ENCODE measurements at regions not wholly inside any gene's neighbourhood (a gene's known extent, or its start where the extent isn't known, plus 50 kb on each side); places are given as distances from the start of the nearest gene placed in this dataset.

DNA sequence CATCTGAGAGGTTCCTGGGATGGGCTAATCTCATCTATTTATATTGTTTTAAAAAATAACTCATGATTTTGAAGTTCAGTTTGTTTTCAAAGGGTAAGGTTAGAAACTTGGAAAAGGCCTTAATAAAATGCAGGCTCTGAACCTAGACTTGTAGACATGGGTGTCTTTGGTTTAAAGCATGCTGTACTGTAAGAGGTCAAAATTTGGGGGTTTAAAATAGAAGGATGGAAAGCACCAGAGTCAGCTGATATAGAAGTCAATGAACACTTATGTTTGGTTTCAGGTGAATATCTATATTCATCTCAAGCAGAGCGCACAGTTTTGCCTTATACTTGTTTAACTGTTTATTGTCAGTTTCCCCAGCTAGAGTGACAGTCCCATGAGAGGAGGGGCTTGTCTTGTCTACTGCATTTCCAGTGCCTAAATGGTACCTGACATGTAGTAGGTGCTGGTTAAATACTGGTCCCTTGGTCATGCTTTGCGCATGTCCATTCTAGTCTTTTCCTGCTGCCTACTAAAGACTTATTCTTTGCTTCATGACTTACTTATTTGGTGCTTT lies 112.3 kb upstream of the DTNBP1 start:
- no peaks in the 10 kb centered on the region for H3K9me3 ChIP-seq (ENCODE audit: control insufficient read depth, low read depth, low read length)
- DNase-seq, result no peak
- no CpG with 5 or more reads among the region's 2 CpGs for WGBS (ENCODE audit: insufficient coverage, low lambda C conversion rate)
- peaks cover 3% of the 10 kb centered on the region for H3K4me1 ChIP-seq (ENCODE audit: control insufficient read depth, insufficient read depth, low read length)
- no peak overlapping the region for H3K4me3 ChIP-seq (ENCODE audit: low read length)
- H3K36me3 ChIP-seq (ENCODE audit: control insufficient read depth, insufficient read depth, low read length), result no peaks in the 10 kb centered on the region
- H3K27ac ChIP-seq (ENCODE audit: low read length), result no peak overlapping the region
- no peaks in the 10 kb centered on the region for H3K27me3 ChIP-seq (ENCODE audit: control insufficient read depth, insufficient read depth, low read length)

GRCh38 chr6:15773806-15774410 lies 111.1 kb upstream of the DTNBP1 start:
- H3K27ac ChIP-seq (ENCODE audit: low read length), result no peak overlapping the region
- DNase-seq, result no peak
- no peaks in the 10 kb centered on the region for H3K9me3 ChIP-seq (ENCODE audit: control insufficient read depth, low read depth, low read length)
- no peaks in the 10 kb centered on the region for H3K27me3 ChIP-seq (ENCODE audit: control insufficient read depth, insufficient read depth, low read length)
- peaks cover 3% of the 10 kb centered on the region for H3K4me1 ChIP-seq (ENCODE audit: control insufficient read depth, insufficient read depth, low read length)
- H3K36me3 ChIP-seq (ENCODE audit: control insufficient read depth, insufficient read depth, low read length), result no peaks in the 10 kb centered on the region
- WGBS (ENCODE audit: insufficient coverage, low lambda C conversion rate), result 100% methylated on average over 1 of the region's 3 CpGs
- no peak overlapping the region for H3K4me3 ChIP-seq (ENCODE audit: low read length)

DNA sequence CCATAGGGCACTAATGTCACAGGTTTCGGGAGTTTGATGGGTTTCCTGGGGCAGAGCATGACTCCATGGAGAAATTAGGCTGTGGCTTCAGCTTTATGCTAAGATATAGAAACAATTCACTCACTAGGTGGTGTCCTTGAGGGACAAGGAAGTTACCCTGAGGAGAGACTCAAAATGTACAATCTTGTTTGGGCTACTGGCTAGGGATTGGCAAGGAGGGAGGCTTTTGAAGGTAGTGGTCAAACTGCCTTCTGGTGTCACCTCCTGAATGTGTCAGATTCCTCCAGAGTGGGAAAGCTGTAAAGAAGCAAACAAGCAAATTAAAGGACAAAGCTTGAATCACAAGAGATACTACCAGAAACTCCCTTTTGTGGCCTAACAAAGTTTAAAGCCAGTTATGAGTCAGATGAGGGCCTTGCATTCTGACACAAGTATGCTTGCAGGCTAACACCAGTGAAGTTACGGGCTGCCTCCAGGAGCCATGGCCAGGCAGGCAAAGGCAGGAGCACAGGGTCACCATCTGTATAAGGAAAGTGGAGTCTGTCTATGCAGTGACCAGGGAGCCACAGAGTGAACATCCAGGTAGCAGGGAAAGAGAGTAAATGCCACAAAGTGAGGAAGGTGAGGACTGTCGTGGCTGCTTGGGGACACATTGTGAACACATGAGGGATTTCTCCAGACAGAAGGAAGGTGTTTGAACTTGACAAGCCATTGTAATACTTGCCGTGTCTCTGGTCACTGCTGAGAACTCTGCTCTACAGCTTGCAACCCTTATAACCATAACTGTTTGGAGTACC lies 107.7 kb upstream of the DTNBP1 start:
- no peak overlapping the region for H3K4me3 ChIP-seq (ENCODE audit: low read length)
- WGBS (ENCODE audit: insufficient coverage, low lambda C conversion rate), result no CpG with 5 or more reads among the region's 4 CpGs
- peak in 1 of 2 donors; percentile 47 for DNase-seq
- peaks cover 3% of the 10 kb centered on the region for H3K4me1 ChIP-seq (ENCODE audit: control insufficient read depth, insufficient read depth, low read length)
- no peaks in the 10 kb centered on the region for H3K27me3 ChIP-seq (ENCODE audit: control insufficient read depth, insufficient read depth, low read length)
- no peaks in the 10 kb centered on the region for H3K36me3 ChIP-seq (ENCODE audit: control insufficient read depth, insufficient read depth, low read length)
- H3K27ac ChIP-seq (ENCODE audit: low read length), result no peak overlapping the region
- H3K9me3 ChIP-seq (ENCODE audit: control insufficient read depth, low read depth, low read length), result no peaks in the 10 kb centered on the region

GRCh38 chr6:15769511-15770018 lies 106.7 kb upstream of the DTNBP1 start:
- no CpG with 5 or more reads among the region's 5 CpGs for WGBS (ENCODE audit: insufficient coverage, low lambda C conversion rate)
- no peak overlapping the region for H3K27ac ChIP-seq (ENCODE audit: low read length)
- H3K27me3 ChIP-seq (ENCODE audit: control insufficient read depth, insufficient read depth, low read length), result no peaks in the 10 kb centered on the region
- DNase-seq, result no peak
- peaks cover 10% of the 10 kb centered on the region for H3K4me1 ChIP-seq (ENCODE audit: control insufficient read depth, insufficient read depth, low read length)
- no peaks in the 10 kb centered on the region for H3K36me3 ChIP-seq (ENCODE audit: control insufficient read depth, insufficient read depth, low read length)
- H3K4me3 ChIP-seq (ENCODE audit: low read length), result no peak overlapping the region
- H3K9me3 ChIP-seq (ENCODE audit: control insufficient read depth, low read depth, low read length), result no peaks in the 10 kb centered on the region

DNA sequence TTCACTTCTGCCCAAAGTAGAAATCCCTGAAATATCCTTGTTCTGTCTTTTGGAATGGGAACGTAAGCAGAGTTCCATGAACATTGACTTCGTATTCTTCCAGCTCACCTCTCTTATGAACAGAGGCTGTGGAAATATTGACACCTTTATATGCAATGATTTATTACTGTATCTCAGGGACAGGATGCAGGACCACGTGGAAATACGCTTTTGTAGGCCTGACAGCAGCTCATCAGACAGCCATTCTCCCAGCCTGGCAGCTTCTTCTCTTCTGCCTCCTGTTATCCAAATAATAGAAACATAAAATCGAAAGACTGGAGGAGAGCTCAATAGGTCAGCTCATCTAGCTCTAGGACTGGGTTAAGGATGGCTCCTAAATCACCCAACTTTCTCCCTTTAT lies 106.2 kb upstream of the DTNBP1 start:
- Histone ChIP-seq H3K36me3 (ENCODE audit: control insufficient read depth, insufficient read depth, low read length) (no peaks in the 10 kb centered on the region), H3K4me3 (ENCODE audit: low read length) (no peak overlapping the region), H3K9me3 (ENCODE audit: control insufficient read depth, low read depth, low read length) (no peaks in the 10 kb centered on the region), H3K27me3 (ENCODE audit: control insufficient read depth, insufficient read depth, low read length) (no peaks in the 10 kb centered on the region), H3K27ac (ENCODE audit: low read length) (no peak overlapping the region), H3K4me1 (ENCODE audit: control insufficient read depth, insufficient read depth, low read length) (peaks cover 16% of the 10 kb centered on the region)
- no peak for DNase-seq
- WGBS (ENCODE audit: insufficient coverage, low lambda C conversion rate), result 100% methylated on average over 1 of the region's 5 CpGs

DNA sequence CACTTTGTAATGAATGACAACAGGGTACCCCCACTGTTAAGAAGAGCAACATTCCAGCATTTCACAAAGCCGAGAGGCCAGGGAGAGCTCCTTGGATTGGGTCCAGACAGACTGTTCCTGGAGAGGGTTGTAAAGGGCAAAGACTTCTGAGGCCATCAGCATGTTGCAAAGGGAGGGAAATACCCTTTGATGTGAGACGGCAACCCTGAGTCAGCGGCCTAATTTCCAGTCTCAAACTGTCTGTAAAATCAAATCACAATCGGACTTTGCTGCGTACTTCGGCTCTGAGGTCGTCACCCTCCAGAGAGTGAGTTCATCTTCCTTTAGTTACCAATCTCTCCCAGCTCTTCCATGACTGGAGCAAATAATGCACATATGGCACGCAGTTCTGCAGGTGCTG lies 101.0 kb upstream of the DTNBP1 start:
- 0% methylated on average over 1 of the region's 8 CpGs for WGBS (ENCODE audit: insufficient coverage, low lambda C conversion rate)

GRCh38 chr6:15763364-15763763 lies 100.5 kb upstream of the DTNBP1 start:
- WGBS (ENCODE audit: insufficient coverage, low lambda C conversion rate), result no CpG with 5 or more reads among the region's 3 CpGs
- peaks cover 26% of the 10 kb centered on the region for H3K4me1 ChIP-seq (ENCODE audit: control insufficient read depth, insufficient read depth, low read length)
- H3K9me3 ChIP-seq (ENCODE audit: control insufficient read depth, low read depth, low read length), result peaks cover 7% of the 10 kb centered on the region
- H3K27ac ChIP-seq (ENCODE audit: low read length), result peak overlapping the region; percentile 79
- DNase-seq, result peak; percentile 33 to 65
- no peaks in the 10 kb centered on the region for H3K27me3 ChIP-seq (ENCODE audit: control insufficient read depth, insufficient read depth, low read length)
- no peak overlapping the region for H3K4me3 ChIP-seq (ENCODE audit: low read length)
- H3K36me3 ChIP-seq (ENCODE audit: control insufficient read depth, insufficient read depth, low read length), result no peaks in the 10 kb centered on the region

More for the DNA sequence above, 101.0 kb upstream of the DTNBP1 start:
- H3K9me3 ChIP-seq (ENCODE audit: control insufficient read depth, low read depth, low read length), result peaks cover 3% of the 10 kb centered on the region
- no peak overlapping the region for H3K4me3 ChIP-seq (ENCODE audit: low read length)
- DNase-seq, result peak; percentile 96 to 99
- peak overlapping the region; percentile 81 for H3K27ac ChIP-seq (ENCODE audit: low read length)
- no peaks in the 10 kb centered on the region for H3K27me3 ChIP-seq (ENCODE audit: control insufficient read depth, insufficient read depth, low read length)
- H3K36me3 ChIP-seq (ENCODE audit: control insufficient read depth, insufficient read depth, low read length), result no peaks in the 10 kb centered on the region
- H3K4me1 ChIP-seq (ENCODE audit: control insufficient read depth, insufficient read depth, low read length), result peaks cover 26% of the 10 kb centered on the region

DNA sequence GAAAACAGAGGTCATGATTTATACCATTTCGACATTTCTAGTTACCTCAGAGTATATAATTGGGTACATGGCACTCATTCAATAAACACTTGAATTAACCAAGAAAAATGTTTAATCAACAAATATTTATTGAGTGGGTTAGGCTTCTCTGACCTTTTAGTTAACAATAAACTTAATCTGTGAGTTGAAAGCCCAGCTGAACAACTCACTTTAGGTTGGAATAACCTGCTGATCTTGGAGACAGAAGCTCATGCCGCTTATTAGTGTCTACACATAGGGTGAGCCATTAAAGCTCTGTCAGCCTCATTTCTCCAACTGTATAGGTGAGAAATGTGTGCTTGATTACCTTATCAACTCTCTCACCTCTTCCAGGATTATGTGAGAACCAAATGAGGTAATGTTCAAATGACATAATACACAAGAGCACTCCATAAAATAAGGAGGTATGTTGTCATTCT lies 98.2 kb upstream of the DTNBP1 start:
- DNase-seq, result peak; percentile 16 to 51
- no CpG with 5 or more reads among the region's 2 CpGs for WGBS (ENCODE audit: insufficient coverage, low lambda C conversion rate)
- no peak overlapping the region for H3K27ac ChIP-seq (ENCODE audit: low read length)
- H3K4me3 ChIP-seq (ENCODE audit: low read length), result no peak overlapping the region
- no peaks in the 10 kb centered on the region for H3K27me3 ChIP-seq (ENCODE audit: control insufficient read depth, insufficient read depth, low read length)
- peaks cover 26% of the 10 kb centered on the region for H3K4me1 ChIP-seq (ENCODE audit: control insufficient read depth, insufficient read depth, low read length)
- peaks cover 7% of the 10 kb centered on the region for H3K9me3 ChIP-seq (ENCODE audit: control insufficient read depth, low read depth, low read length)
- no peaks in the 10 kb centered on the region for H3K36me3 ChIP-seq (ENCODE audit: control insufficient read depth, insufficient read depth, low read length)

- Histone ChIP-seq H3K4me3 (ENCODE audit: low read length) (no peak overlapping the region), H3K36me3 (ENCODE audit: control insufficient read depth, insufficient read depth, low read length) (no peaks in the 10 kb centered on the region), H3K9me3 (ENCODE audit: control insufficient read depth, low read depth, low read length) (peaks cover 7% of the 10 kb centered on the region), H3K27ac (ENCODE audit: low read length) (no peak overlapping the region), H3K27me3 (ENCODE audit: control insufficient read depth, insufficient read depth, low read length) (no peaks in the 10 kb centered on the region), H3K4me1 (ENCODE audit: control insufficient read depth, insufficient read depth, low read length) (peaks cover 22% of the 10 kb centered on the region)
- no peak for DNase-seq
- no CpG with 5 or more reads among the region's 36 CpGs for WGBS (ENCODE audit: insufficient coverage, low lambda C conversion rate)
Measured at GRCh38 chr6:15758631-15759215, 95.9 kb upstream of the DTNBP1 start.

GRCh38 chr6:15755526-15755925 lies 92.7 kb upstream of the DTNBP1 start:
- Histone ChIP-seq H3K4me1 (ENCODE audit: control insufficient read depth, insufficient read depth, low read length) (peaks cover 9% of the 10 kb centered on the region), H3K36me3 (ENCODE audit: control insufficient read depth, insufficient read depth, low read length) (no peaks in the 10 kb centered on the region), H3K4me3 (ENCODE audit: low read length) (no peak overlapping the region), H3K27me3 (ENCODE audit: control insufficient read depth, insufficient read depth, low read length) (no peaks in the 10 kb centered on the region), H3K9me3 (ENCODE audit: control insufficient read depth, low read depth, low read length) (peaks cover 7% of the 10 kb centered on the region), H3K27ac (ENCODE audit: low read length) (no peak overlapping the region)
- 93% methylated on average over 2 of the region's 6 CpGs for WGBS (ENCODE audit: insufficient coverage, low lambda C conversion rate)
- no peak for DNase-seq

Data from large intestine (tissue), 3 donors.